A673 (cell line): ENCODE measurements at regions not wholly inside any gene's neighbourhood (a gene's known extent, or its start where the extent isn't known, plus 50 kb on each side); places are given as distances from the start of the nearest gene placed in this dataset.

Source experiments
- EZH2 ChIP-seq: fragments of 200-600 bp; sonication (generic); IDR thresholded peaks from 2 replicates; pipeline ENCODE4 v1.6.1; 2017; ENCODE audit warnings: borderline replicate concordance, low read depth, mild to moderate bottlenecking, mixed read lengths, antibody characterized with exemption, low read length; ENCODE audit not compliant: poor library complexity, severe bottlenecking
- TF ChIP-seq, protein P1 (sequence below): fragments of 300-800, 200-600 bp; sonication (generic); conservative IDR thresholded peaks from 2 replicates; pipeline ENCODE4 v1.5.1; 2017; ENCODE audit warnings: low read depth, mild to moderate bottlenecking, antibody characterized with exemption, low read length, moderate library complexity, mixed read lengths

DNA sequence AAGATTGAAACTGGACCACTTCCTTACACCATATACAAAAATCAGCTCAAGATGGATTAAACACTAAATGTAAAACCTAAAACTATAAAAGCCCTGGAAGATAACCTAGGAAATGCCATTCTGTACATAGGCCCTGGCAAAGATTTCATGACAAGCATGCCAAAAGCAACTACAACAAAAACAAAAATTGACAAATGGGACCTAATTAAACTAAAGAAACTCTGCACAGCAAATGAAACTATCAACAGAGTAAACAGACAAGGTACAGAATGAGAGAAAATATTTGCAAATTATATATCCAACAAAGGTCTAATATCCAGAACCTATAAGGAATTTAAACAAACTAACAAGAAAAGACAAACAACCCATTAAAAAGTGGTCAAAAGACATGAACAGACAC lies 173.1 kb upstream of the CCDC54 start:
- TF ChIP-seq EZH2 = no peak
- TF ChIP-seq, protein P1, sequence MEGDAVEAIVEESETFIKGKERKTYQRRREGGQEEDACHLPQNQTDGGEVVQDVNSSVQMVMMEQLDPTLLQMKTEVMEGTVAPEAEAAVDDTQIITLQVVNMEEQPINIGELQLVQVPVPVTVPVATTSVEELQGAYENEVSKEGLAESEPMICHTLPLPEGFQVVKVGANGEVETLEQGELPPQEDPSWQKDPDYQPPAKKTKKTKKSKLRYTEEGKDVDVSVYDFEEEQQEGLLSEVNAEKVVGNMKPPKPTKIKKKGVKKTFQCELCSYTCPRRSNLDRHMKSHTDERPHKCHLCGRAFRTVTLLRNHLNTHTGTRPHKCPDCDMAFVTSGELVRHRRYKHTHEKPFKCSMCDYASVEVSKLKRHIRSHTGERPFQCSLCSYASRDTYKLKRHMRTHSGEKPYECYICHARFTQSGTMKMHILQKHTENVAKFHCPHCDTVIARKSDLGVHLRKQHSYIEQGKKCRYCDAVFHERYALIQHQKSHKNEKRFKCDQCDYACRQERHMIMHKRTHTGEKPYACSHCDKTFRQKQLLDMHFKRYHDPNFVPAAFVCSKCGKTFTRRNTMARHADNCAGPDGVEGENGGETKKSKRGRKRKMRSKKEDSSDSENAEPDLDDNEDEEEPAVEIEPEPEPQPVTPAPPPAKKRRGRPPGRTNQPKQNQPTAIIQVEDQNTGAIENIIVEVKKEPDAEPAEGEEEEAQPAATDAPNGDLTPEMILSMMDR = no peak
